HUES64 (cell line): ENCODE measurements at regions not wholly inside any gene's neighbourhood (a gene's known extent, or its start where the extent isn't known, plus 50 kb on each side); places are given as distances from the start of the nearest gene placed in this dataset.

Experiments used
- H3K27ac ChIP-seq: 2 replicates; pipeline ENCODE4 v1.7.0; 2013; ENCODE audit warnings: low read depth, low read length, inconsistent platforms
- H3K27me3 ChIP-seq: 2 replicates; pipeline ENCODE4 v1.6.1; 2013; ENCODE audit warnings: mild to moderate bottlenecking, low read length; ENCODE audit not compliant: insufficient read depth
- H3K36me3 ChIP-seq: 2 replicates; pipeline ENCODE4 v1.6.1; 2013; ENCODE audit warnings: mild to moderate bottlenecking, low read length; ENCODE audit not compliant: insufficient read depth
- H3K4me1 ChIP-seq: 2 replicates; pipeline ENCODE4 v1.6.1; 2013; ENCODE audit warnings: mild to moderate bottlenecking, low read length, moderate library complexity; ENCODE audit not compliant: insufficient read depth
- H3K4me3 ChIP-seq: 2 replicates; pipeline ENCODE4 v1.5.1; 2013; ENCODE audit warnings: mild to moderate bottlenecking, low read length, moderate library complexity
- H3K9ac ChIP-seq: 2 replicates; pipeline ENCODE4 v1.6.1; 2013; ENCODE audit warnings: mild to moderate bottlenecking, low read depth, low read length
- H3K9me3 ChIP-seq: 2 replicates; pipeline ENCODE4 v1.6.1; 2013; ENCODE audit warnings: low read depth, low read length; ENCODE audit not compliant: insufficient read depth
- WGBS: fragments of 150-250, 120-280 bp; methylation state at CpG from one replicate; pipeline ENCODE4 v1.1.7; 2013; ENCODE audit warnings: missing lambda C conversion rate; 5-methylcytosine and 5-hydroxymethylcytosine counted together

GRCh38 chr1:55418208-55419000 is 203.2 kb upstream of the USP24 start:
- Histone ChIP-seq H3K27ac (no peak overlapping the region), H3K36me3 (no peaks in the 10 kb centered on the region), H3K9ac (no peak overlapping the region), H3K27me3 (no peaks in the 10 kb centered on the region), H3K9me3 (no peaks in the 10 kb centered on the region), H3K4me1 (0 out of 2 replicates have a peak, but pooled peaks cover under 1% of the 10 kb centered on the region), H3K4me3 (no peak overlapping the region)
- WGBS = 96% methylated on average over 9 of the region's 10 CpGs

GRCh38 chr1:55416164-55416842 is 201.1 kb upstream of the USP24 start:
- H3K4me3 ChIP-seq = no peak overlapping the region
- H3K36me3 ChIP-seq = no peaks in the 10 kb centered on the region
- peaks cover 4% of the 10 kb centered on the region; the same call in 1 of the 2 replicates for H3K9me3 ChIP-seq
- 0 out of 2 replicates have a peak, but pooled peaks cover 4% of the 10 kb centered on the region for H3K4me1 ChIP-seq
- no peak overlapping the region for H3K9ac ChIP-seq
- 95% methylated on average over 2 of the region's 2 CpGs for WGBS
- no peaks in the 10 kb centered on the region for H3K27me3 ChIP-seq
- H3K27ac ChIP-seq = no peak overlapping the region

GRCh38 chr1:55413286-55413685 is 198.1 kb upstream of the USP24 start:
- H3K36me3 ChIP-seq = no peaks in the 10 kb centered on the region
- peaks cover 4% of the 10 kb centered on the region; the same call in 1 of the 2 replicates for H3K9me3 ChIP-seq
- H3K4me3 ChIP-seq = no peak overlapping the region
- H3K9ac ChIP-seq = no peak overlapping the region
- H3K4me1 ChIP-seq = 0 out of 2 replicates have a peak, but pooled peaks cover 4% of the 10 kb centered on the region
- H3K27me3 ChIP-seq = no peaks in the 10 kb centered on the region
- no peak overlapping the region for H3K27ac ChIP-seq

GRCh38 chr1:55412060-55412459 is 196.9 kb upstream of the USP24 start:
- Histone ChIP-seq H3K27ac (no peak overlapping the region), H3K4me1 (0 out of 2 replicates have a peak, but pooled peaks cover 4% of the 10 kb centered on the region), H3K9ac (no peak overlapping the region), H3K9me3 (peaks cover 4% of the 10 kb centered on the region; the same call in 1 of the 2 replicates), H3K4me3 (no peak overlapping the region), H3K36me3 (no peaks in the 10 kb centered on the region), H3K27me3 (no peaks in the 10 kb centered on the region)
- WGBS = 90% methylated on average over 1 of the region's 2 CpGs

GRCh38 chr1:55402671-55403464 is 187.7 kb upstream of the USP24 start:
- H3K9ac ChIP-seq = no peak overlapping the region
- H3K4me1 ChIP-seq = no peaks in the 10 kb centered on the region
- H3K27me3 ChIP-seq = no peaks in the 10 kb centered on the region
- 93% methylated on average over 2 of the region's 2 CpGs for WGBS
- no peak overlapping the region for H3K4me3 ChIP-seq
- H3K36me3 ChIP-seq = no peaks in the 10 kb centered on the region
- H3K9me3 ChIP-seq = no peaks in the 10 kb centered on the region
- H3K27ac ChIP-seq = no peak overlapping the region

- Histone ChIP-seq H3K36me3 (no peaks in the 10 kb centered on the region), H3K4me1 (no peaks in the 10 kb centered on the region), H3K9ac (no peak overlapping the region), H3K27me3 (no peaks in the 10 kb centered on the region), H3K4me3 (no peak overlapping the region), H3K9me3 (no peaks in the 10 kb centered on the region), H3K27ac (no peak overlapping the region)
- WGBS = 88% methylated on average over 3 of the region's 3 CpGs
These were observed 187.0 kb upstream of the USP24 start for GRCh38 chr1:55402142-55402541.

- no peaks in the 10 kb centered on the region for H3K4me1 ChIP-seq
- no peak overlapping the region for H3K27ac ChIP-seq
- 89% methylated on average over 8 of the region's 8 CpGs for WGBS
- no peak overlapping the region for H3K4me3 ChIP-seq
- no peaks in the 10 kb centered on the region for H3K9me3 ChIP-seq
- H3K27me3 ChIP-seq = no peaks in the 10 kb centered on the region
- H3K36me3 ChIP-seq = no peaks in the 10 kb centered on the region
- no peak overlapping the region for H3K9ac ChIP-seq
These were observed 185.3 kb upstream of the USP24 start for GRCh38 chr1:55400508-55400907.

- 82% methylated on average over 5 of the region's 5 CpGs for WGBS
These were observed 184.2 kb upstream of the USP24 start for GRCh38 chr1:55399346-55399745.

GRCh38 chr1:55396381-55396891 is 181.3 kb upstream of the USP24 start:
- no peak overlapping the region for H3K9ac ChIP-seq
- H3K27me3 ChIP-seq = no peaks in the 10 kb centered on the region
- no peak overlapping the region for H3K4me3 ChIP-seq
- H3K9me3 ChIP-seq = no peaks in the 10 kb centered on the region
- 93% methylated on average over 5 of the region's 5 CpGs for WGBS
- H3K36me3 ChIP-seq = no peaks in the 10 kb centered on the region
- no peak overlapping the region for H3K27ac ChIP-seq
- H3K4me1 ChIP-seq = no peaks in the 10 kb centered on the region

More at GRCh38 chr1:55399346-55399745, 184.2 kb upstream of the USP24 start:
- Histone ChIP-seq H3K9me3 (no peaks in the 10 kb centered on the region), H3K4me3 (no peak overlapping the region), H3K27me3 (no peaks in the 10 kb centered on the region), H3K4me1 (no peaks in the 10 kb centered on the region), H3K36me3 (no peaks in the 10 kb centered on the region), H3K27ac (no peak overlapping the region), H3K9ac (no peak overlapping the region)

- Histone ChIP-seq H3K9me3 (peaks cover 8% of the 10 kb centered on the region; the same call in 1 of the 2 replicates), H3K27me3 (no peaks in the 10 kb centered on the region), H3K4me3 (no peak overlapping the region), H3K4me1 (no peaks in the 10 kb centered on the region), H3K9ac (no peak overlapping the region), H3K36me3 (no peaks in the 10 kb centered on the region), H3K27ac (no peak overlapping the region)
These were observed 173.8 kb upstream of the USP24 start for GRCh38 chr1:55388960-55389359.

GRCh38 chr1:55387145-55387544 is 172.0 kb upstream of the USP24 start:
- H3K9ac ChIP-seq = no peak overlapping the region
- no peak overlapping the region for H3K27ac ChIP-seq
- H3K4me1 ChIP-seq = no peaks in the 10 kb centered on the region
- WGBS = 72% methylated on average over 2 of the region's 2 CpGs
- H3K27me3 ChIP-seq = no peaks in the 10 kb centered on the region
- peaks cover 8% of the 10 kb centered on the region; the same call in 1 of the 2 replicates for H3K9me3 ChIP-seq
- H3K4me3 ChIP-seq = no peak overlapping the region
- no peaks in the 10 kb centered on the region for H3K36me3 ChIP-seq
